ENCODE measurements at regions not wholly inside any gene's neighbourhood (a gene's known extent, or its start where the extent isn't known, plus 50 kb on each side); places are given as distances from the start of the nearest gene placed in this dataset.

DNA sequence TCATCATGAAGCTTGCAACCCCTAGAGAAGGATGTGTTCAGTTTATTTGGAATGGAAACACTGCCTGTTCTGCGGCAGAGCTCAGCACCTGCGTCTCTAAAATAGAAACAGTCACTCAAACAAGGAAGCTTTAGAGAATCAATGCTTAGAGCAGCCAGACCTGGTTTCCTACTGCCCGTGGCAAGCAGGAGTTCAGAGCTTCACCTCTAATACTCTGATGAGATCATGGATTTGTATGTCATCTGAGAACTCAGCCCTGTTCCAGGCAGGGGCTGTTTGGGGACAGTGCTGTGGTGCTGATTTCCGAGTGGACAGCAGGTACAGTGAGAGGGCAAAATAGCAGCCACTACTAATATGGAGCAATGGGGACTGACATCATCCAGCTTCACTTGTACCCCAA lies 236.0 kb upstream of the IRX1 start:
- DNase-seq, result no peak

DNA sequence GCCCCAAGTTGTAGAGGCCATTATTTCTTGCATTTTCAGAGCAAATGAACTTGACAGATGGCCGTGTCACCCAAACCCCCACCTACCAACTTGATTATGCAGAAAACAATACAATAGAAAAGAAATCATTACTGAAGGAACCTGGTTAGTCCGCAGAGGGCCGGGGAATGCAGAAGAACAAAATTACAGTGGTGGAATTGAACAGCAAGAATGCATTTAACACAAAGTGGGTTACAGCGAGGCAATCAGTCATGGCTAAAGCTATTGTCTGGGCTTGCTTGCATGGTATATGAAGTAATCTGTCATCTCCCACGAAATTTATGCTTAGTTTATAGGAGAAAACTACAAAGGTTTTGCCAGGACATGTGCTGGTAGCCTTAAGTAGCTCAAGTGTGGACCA lies 238.3 kb upstream of the IRX1 start:
- no peak for DNase-seq

DNA sequence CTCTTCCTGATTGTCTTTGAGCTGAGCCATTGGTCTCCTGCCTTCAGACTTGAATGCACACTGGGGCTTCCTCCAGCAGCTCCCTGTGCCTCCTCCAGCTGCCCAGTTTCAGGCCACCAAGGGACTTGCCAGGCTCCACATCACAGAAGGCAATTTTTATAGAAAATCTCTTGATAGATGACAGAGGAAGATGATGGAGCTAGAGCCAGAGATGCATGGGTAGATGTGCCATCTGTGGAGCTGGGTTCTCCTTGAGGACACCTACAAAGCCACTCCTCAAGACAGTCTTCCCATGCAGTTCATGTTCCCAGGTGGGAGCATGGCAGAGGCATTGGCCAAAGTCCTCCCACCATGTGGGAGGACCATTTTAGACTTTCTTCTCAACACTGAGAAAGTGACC lies 239.6 kb upstream of the IRX1 start:
- no peak for DNase-seq

- DNase-seq, result no peak
These were observed 240.5 kb upstream of the IRX1 start for GRCh38 chr5:3355126-3355525.

- DNase-seq, result no peak
These were observed 241.0 kb upstream of the IRX1 start for GRCh38 chr5:3354606-3355005.

DNA sequence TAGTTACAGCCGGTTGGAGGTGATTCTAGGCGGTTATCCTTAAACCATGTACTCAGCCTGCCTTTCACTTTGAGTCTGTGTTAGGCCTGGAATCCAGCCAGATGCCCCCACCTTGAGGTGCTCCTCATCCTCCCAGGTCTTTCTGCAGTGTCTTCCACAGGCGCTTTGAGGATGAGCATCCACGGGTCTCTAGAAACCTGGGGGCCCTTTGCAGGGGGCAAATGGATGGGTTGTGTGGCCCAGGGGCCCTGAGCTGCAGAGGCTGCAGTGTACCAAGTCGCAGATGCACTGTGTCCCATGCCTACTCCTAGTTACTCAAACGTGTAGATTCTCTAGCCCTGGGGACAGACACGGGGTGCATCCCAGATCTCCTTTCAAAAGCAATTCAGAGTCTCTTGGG lies 242.1 kb upstream of the IRX1 start:
- no peak for DNase-seq

- no peak for DNase-seq
These were observed 242.9 kb upstream of the IRX1 start for GRCh38 chr5:3352711-3353110.

- no peak for DNase-seq
These were observed 243.8 kb upstream of the IRX1 start for GRCh38 chr5:3351581-3352442.

- no peak for DNase-seq
These were observed 244.9 kb upstream of the IRX1 start for GRCh38 chr5:3350781-3351180.

- no peak for DNase-seq
These were observed 245.7 kb upstream of the IRX1 start for GRCh38 chr5:3349704-3350565.

- no peak for DNase-seq
These were observed 246.8 kb upstream of the IRX1 start for GRCh38 chr5:3348576-3349535.

DNA sequence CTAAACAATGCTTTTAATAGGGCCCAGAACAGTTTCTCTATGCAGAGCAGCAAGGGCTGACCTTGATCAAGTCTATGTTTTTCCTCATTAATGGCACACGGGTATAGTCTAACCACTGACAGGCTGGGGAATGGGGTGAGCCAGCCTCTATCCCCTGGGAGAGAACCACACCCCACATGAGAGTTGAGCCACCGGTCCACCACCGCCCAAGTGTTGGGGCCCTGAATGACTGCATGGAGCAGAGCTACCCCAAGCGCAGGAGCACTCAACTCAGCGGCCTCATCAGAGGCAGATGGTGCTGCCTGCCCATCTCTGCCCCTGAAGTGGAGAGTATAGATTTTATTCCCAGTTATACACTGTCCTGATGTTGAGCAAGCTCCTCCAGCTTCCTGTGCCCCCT lies 247.9 kb upstream of the IRX1 start:
- DNase-seq, result no peak

GRCh38 chr5:3346111-3346820 lies 249.4 kb upstream of the IRX1 start:
- DNase-seq, result no peak

GRCh38 chr5:3345195-3345594 lies 250.4 kb upstream of the IRX1 start:
- DNase-seq, result no peak

DNA sequence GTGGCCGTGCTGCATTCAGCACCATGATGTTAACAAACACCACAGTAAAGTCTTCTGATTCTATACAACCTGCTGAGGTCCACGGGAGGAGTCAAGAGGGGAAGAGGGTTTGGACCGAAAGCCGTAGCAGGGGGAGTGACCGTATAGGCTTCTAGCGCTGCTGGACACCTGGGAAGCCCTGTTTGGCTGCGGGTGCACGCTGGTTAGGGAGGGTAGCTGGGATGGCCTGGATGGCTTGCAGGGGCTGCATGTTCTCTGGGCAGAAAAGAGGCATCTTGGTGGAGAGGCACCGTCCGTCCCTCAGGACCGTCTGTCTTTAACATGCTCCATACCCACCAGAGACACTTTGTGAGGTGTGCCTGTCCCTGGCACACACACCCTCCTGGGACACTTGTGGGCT lies 251.0 kb upstream of the IRX1 start:
- DNase-seq, result no peak

DNA sequence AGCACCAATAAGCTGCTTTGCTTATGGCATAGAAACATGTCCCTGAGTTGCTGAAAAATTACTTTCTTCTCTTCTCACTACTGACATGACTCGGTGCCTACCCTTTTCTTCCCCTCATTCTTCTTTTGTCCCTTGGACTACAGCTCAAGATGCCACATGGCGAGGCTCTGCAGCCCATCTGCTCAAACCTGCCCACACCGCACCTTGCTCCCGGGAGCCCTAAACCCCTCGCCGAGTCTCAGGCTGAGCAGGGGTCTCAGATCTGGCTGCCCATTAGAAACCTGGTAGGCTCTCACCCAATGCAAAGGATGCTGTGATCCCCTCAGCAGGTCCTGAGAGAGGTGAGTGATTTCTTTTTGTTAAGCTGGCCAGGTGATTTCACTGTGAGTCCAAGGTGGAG lies 251.7 kb upstream of the IRX1 start:
- no peak for DNase-seq

- DNase-seq, result no peak
These were observed 252.4 kb upstream of the IRX1 start for GRCh38 chr5:3343211-3343610.

DNA sequence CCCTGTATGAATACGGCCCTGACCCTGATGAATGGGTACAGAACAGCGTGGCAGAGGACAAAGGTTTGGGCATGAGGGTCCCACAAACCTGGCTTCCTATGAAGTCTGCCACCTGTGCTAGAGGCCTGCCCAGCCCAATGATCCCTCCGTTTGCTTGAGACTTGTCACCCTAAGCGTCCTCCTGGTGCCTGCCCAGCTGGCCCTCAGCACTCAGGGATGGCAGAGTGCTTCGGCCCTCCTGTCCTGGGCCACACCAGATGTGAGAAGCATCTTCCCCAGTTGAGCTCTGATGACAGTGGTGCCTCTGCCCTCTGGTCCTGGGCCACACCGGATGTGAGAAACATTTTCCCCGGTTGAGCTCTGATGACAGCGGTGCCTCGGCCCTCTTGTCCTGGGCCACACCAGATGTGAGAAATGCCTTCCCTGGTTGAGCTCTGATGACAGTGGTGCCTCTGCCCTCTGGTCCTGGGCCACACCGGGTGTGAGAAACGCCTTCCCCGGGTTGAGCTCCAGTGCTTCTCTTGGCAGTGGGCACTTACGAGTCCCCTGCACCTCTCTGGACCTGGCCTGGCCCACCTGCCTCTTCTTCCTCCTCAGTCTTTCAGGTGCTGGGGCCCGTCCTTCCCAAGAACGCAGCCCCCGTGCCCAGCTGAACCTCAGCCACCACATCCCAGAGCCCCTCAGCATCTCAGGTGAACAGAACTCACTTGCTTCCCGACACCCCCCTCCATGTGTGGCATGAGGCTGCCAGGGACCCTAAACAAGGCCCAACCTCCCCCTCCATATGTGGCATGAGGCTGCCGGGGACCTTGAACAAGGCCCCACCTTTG lies 253.1 kb upstream of the IRX1 start:
- DNase-seq, result no peak

- DNase-seq, result no peak
These were observed 254.0 kb upstream of the IRX1 start for GRCh38 chr5:3341446-3342240.

- no peak for DNase-seq
These were observed 255.2 kb upstream of the IRX1 start for GRCh38 chr5:3340471-3340870.

- DNase-seq, result no peak
These were observed 255.9 kb upstream of the IRX1 start for GRCh38 chr5:3339798-3340115.

Measured in activated CD4-positive, CD25-positive, alpha-beta regulatory T cell (primary cell).